ENCODE measurements at regions not wholly inside any gene's neighbourhood (a gene's known extent, or its start where the extent isn't known, plus 50 kb on each side); places are given as distances from the start of the nearest gene placed in this dataset.

- Histone ChIP-seq H3K36me3 (no peaks in the 10 kb centered on the region), H3K4me3 (no peak overlapping the region), H3K27ac (no peak overlapping the region), H3K27me3 (no peaks in the 10 kb centered on the region), H3K4me1 (no peaks in the 10 kb centered on the region), H3K9me3 (no peaks in the 10 kb centered on the region)
- TF ChIP-seq CTCF (IDR thresholded peaks at IDR 0.05), result no peak
- ATAC-seq (no peak), DNase-seq (no peak)
- intact Hi-C loops (cut with DNase I), result no loop called here
Observed at GRCh38 chr5:2997179-2997578, 245.7 kb upstream of the IRX2 start.

GRCh38 chr5:2996687-2997086 is 245.2 kb upstream of the IRX2 start:
- H3K4me3 ChIP-seq, result no peak overlapping the region
- H3K27me3 ChIP-seq, result no peaks in the 10 kb centered on the region
- ATAC-seq, result no peak
- no peaks in the 10 kb centered on the region for H3K9me3 ChIP-seq
- H3K27ac ChIP-seq, result no peak overlapping the region
- DNase-seq, result peak; percentile 21
- no peaks in the 10 kb centered on the region for H3K36me3 ChIP-seq
- intact Hi-C loops (cut with DNase I), result no loop called here
- TF ChIP-seq CTCF (IDR thresholded peaks at IDR 0.05), result no peak
- H3K4me1 ChIP-seq, result no peaks in the 10 kb centered on the region

GRCh38 chr5:2996248-2996647 is 244.8 kb upstream of the IRX2 start:
- H3K36me3 ChIP-seq, result no peaks in the 10 kb centered on the region
- ATAC-seq (peak; percentile 15), DNase-seq (peak; percentile 48)
- no peaks in the 10 kb centered on the region for H3K4me1 ChIP-seq
- intact Hi-C loops (cut with DNase I), result no loop called here
- TF ChIP-seq CTCF (IDR thresholded peaks at IDR 0.05), result no peak
- no peaks in the 10 kb centered on the region for H3K27me3 ChIP-seq
- no peaks in the 10 kb centered on the region for H3K9me3 ChIP-seq
- H3K27ac ChIP-seq, result no peak overlapping the region
- H3K4me3 ChIP-seq, result no peak overlapping the region

GRCh38 chr5:2995667-2996066 is 244.2 kb upstream of the IRX2 start:
- H3K27me3 ChIP-seq, result no peaks in the 10 kb centered on the region
- intact Hi-C loops (cut with DNase I), result no loop called here
- no peaks in the 10 kb centered on the region for H3K36me3 ChIP-seq
- H3K4me1 ChIP-seq, result no peaks in the 10 kb centered on the region
- no peak for TF ChIP-seq CTCF (IDR thresholded peaks at IDR 0.05)
- ATAC-seq (no peak), DNase-seq (peak; percentile 10)
- no peaks in the 10 kb centered on the region for H3K9me3 ChIP-seq
- no peak overlapping the region for H3K4me3 ChIP-seq
- H3K27ac ChIP-seq, result no peak overlapping the region

- Histone ChIP-seq H3K36me3 (no peaks in the 10 kb centered on the region), H3K9me3 (no peaks in the 10 kb centered on the region), H3K4me1 (no peaks in the 10 kb centered on the region), H3K4me3 (no peak overlapping the region), H3K27me3 (no peaks in the 10 kb centered on the region), H3K27ac (no peak overlapping the region)
- DNase-seq (no peak), ATAC-seq (no peak)
- intact Hi-C loops (cut with DNase I), result no loop called here
- TF ChIP-seq CTCF (IDR thresholded peaks at IDR 0.05), result no peak
Observed at GRCh38 chr5:2995035-2995434, 243.6 kb upstream of the IRX2 start.

- no peak for TF ChIP-seq CTCF (IDR thresholded peaks at IDR 0.05)
- H3K27ac ChIP-seq, result no peak overlapping the region
- intact Hi-C loops (cut with DNase I), result no loop called here
- H3K4me1 ChIP-seq, result no peaks in the 10 kb centered on the region
- no peaks in the 10 kb centered on the region for H3K27me3 ChIP-seq
- no peaks in the 10 kb centered on the region for H3K36me3 ChIP-seq
- no peak for ATAC-seq
- H3K4me3 ChIP-seq, result no peak overlapping the region
- DNase-seq, result no peak
- H3K9me3 ChIP-seq, result no peaks in the 10 kb centered on the region
Observed at GRCh38 chr5:2993771-2994170, 242.3 kb upstream of the IRX2 start.

Measured in upper lobe of right lung (tissue), 1 donor.